KMS-11 (cell line): ENCODE measurements at regions not wholly inside any gene's neighbourhood (a gene's known extent, or its start where the extent isn't known, plus 50 kb on each side); places are given as distances from the start of the nearest gene placed in this dataset.

Experiments
- H2AFZ ChIP-seq: fragments of 200-600 bp; sonication (generic); 2 replicates; pipeline ENCODE4 v1.6.1; 2016; ENCODE audit warnings: antibody characterized with exemption, mixed run types, low read depth
- H3K27ac ChIP-seq: fragments of 200-600 bp; sonication (generic); 2 replicates; pipeline ENCODE4 v1.6.1; 2016; ENCODE audit warnings: mild to moderate bottlenecking, mixed run types
- H3K27me3 ChIP-seq: fragments of 200-600 bp; sonication (generic); 2 replicates; pipeline ENCODE4 v1.6.1; 2017; ENCODE audit warnings: mild to moderate bottlenecking, low read depth, mixed run types, moderate library complexity; ENCODE audit not compliant: insufficient read depth
- H3K36me3 ChIP-seq: fragments of 200-600 bp; sonication (generic); 2 replicates; pipeline ENCODE4 v1.6.1; 2017; ENCODE audit warnings: mild to moderate bottlenecking, mixed run types; ENCODE audit not compliant: insufficient read depth
- H3K4me1 ChIP-seq: fragments of 200-600 bp; sonication (generic); 2 replicates; pipeline ENCODE4 v1.6.1; 2016; ENCODE audit warnings: mild to moderate bottlenecking, low read depth, mixed run types; ENCODE audit not compliant: poor library complexity, severe bottlenecking
- H3K4me2 ChIP-seq: fragments of 200-600 bp; sonication (generic); 2 replicates; pipeline ENCODE4 v1.7.0; 2016; ENCODE audit warnings: mild to moderate bottlenecking, mixed run types
- H3K4me3 ChIP-seq: fragments of 200-600 bp; sonication (generic); IDR thresholded peaks from 2 replicates; pipeline ENCODE4 v1.6.1; 2017; ENCODE audit warnings: low read depth, low read length, mixed read lengths; ENCODE audit not compliant: insufficient read depth
- H3K79me2 ChIP-seq: fragments of 200-600 bp; sonication (generic); 2 replicates; pipeline ENCODE4 v1.6.1; 2016; ENCODE audit warnings: low read depth, mixed run types; ENCODE audit not compliant: insufficient read depth
- H3K9ac ChIP-seq: fragments of 200-600 bp; sonication (generic); 2 replicates; pipeline ENCODE4 v1.6.1; 2016; ENCODE audit warnings: mild to moderate bottlenecking, mixed run types
- H4K20me1 ChIP-seq: fragments of 200-600 bp; sonication (generic); 2 replicates; pipeline ENCODE4 v1.6.1; 2016; ENCODE audit warnings: mild to moderate bottlenecking, mixed run types; ENCODE audit not compliant: insufficient read depth
- TF ChIP-seq, protein P1 (sequence below): fragments of 200-600 bp; sonication (generic); conservative IDR thresholded peaks from 2 replicates; pipeline ENCODE4 v1.6.1; 2017; ENCODE audit warnings: low read depth, mild to moderate bottlenecking, antibody characterized with exemption, low read length, moderate library complexity, mixed read lengths

DNA sequence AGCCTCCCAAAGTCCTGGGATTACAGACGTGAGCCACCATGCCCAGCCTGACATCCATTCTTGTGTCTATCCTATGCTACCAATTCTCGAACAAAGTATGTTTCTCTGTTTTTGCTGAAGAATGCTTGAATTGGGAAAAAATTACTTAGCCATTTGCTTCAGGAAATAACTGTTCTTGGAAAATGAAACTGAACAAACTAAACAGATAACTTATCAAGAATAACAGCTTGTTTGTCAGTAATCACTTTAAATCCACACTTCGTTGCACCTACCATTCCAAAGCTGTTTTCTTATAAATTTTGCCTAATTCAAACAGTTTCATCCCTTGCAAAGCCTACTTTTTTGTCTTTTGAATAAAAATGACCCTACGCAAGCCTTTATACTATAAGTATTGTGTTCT is 672.9 kb downstream of the SUCLG1 start:
- Histone ChIP-seq H3K4me1 (no peaks in the 10 kb centered on the region), H2AFZ (no peak overlapping the region), H3K27me3 (no peaks in the 10 kb centered on the region), H3K4me3 (no peak overlapping the region), H3K4me2 (no peak overlapping the region), H3K27ac (no peak overlapping the region), H3K36me3 (no peaks in the 10 kb centered on the region), H3K9ac (no peak overlapping the region), H3K79me2 (no peaks in the 10 kb centered on the region), H4K20me1 (no peaks in the 10 kb centered on the region)
- TF ChIP-seq, protein P1, sequence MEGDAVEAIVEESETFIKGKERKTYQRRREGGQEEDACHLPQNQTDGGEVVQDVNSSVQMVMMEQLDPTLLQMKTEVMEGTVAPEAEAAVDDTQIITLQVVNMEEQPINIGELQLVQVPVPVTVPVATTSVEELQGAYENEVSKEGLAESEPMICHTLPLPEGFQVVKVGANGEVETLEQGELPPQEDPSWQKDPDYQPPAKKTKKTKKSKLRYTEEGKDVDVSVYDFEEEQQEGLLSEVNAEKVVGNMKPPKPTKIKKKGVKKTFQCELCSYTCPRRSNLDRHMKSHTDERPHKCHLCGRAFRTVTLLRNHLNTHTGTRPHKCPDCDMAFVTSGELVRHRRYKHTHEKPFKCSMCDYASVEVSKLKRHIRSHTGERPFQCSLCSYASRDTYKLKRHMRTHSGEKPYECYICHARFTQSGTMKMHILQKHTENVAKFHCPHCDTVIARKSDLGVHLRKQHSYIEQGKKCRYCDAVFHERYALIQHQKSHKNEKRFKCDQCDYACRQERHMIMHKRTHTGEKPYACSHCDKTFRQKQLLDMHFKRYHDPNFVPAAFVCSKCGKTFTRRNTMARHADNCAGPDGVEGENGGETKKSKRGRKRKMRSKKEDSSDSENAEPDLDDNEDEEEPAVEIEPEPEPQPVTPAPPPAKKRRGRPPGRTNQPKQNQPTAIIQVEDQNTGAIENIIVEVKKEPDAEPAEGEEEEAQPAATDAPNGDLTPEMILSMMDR: no peak

DNA sequence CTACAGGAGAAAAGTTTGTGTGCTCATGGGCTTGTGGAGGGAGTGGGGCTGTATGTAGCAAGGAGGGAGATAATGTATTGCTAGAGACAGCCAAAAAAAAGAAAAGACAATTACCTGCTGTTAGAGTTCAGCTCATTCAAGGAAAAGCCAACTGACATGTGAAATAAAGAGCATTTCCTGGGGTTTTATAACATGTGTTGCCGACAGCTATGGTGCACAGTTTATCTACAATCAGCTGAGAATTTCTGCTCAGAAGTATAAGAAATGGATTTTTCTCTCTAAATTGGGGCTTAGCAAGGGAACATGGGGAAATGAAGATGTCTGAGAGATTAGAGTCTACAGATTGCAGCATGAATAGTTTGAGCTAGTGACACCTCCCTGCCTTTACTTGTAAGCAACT is 674.1 kb downstream of the SUCLG1 start:
- H3K79me2 ChIP-seq: no peaks in the 10 kb centered on the region
- H3K4me1 ChIP-seq: no peaks in the 10 kb centered on the region
- no peaks in the 10 kb centered on the region for H3K27me3 ChIP-seq
- no peak overlapping the region for H3K4me2 ChIP-seq
- no peaks in the 10 kb centered on the region for H4K20me1 ChIP-seq
- TF ChIP-seq, protein P1: no peak
- no peak overlapping the region for H3K27ac ChIP-seq
- H3K4me3 ChIP-seq: no peak overlapping the region
- H3K9ac ChIP-seq: no peak overlapping the region
- no peak overlapping the region for H2AFZ ChIP-seq
- no peaks in the 10 kb centered on the region for H3K36me3 ChIP-seq

DNA sequence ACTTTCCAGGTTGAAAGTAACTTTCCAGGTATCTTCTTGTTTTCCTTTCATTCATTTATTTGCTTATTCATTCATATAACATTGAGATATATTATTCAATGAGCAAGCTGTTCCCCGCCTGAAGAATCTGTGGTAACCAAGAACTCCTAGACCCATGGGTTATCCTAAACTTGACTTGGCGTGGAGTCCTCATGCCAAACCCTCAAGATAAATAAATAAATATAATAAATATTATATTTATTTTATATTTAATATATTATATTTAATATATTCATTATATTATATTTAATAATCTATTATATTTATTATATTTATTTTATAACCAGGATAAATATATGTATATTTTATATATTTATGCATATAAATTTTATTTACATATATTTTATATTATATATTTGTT is 674.8 kb downstream of the SUCLG1 start:
- Histone ChIP-seq H3K27me3 (no peaks in the 10 kb centered on the region), H3K9ac (no peak overlapping the region), H4K20me1 (no peaks in the 10 kb centered on the region), H3K4me3 (no peak overlapping the region), H3K36me3 (no peaks in the 10 kb centered on the region), H3K79me2 (no peaks in the 10 kb centered on the region), H3K4me1 (no peaks in the 10 kb centered on the region), H2AFZ (no peak overlapping the region), H3K4me2 (no peak overlapping the region), H3K27ac (no peak overlapping the region)
- TF ChIP-seq, protein P1: no peak

DNA sequence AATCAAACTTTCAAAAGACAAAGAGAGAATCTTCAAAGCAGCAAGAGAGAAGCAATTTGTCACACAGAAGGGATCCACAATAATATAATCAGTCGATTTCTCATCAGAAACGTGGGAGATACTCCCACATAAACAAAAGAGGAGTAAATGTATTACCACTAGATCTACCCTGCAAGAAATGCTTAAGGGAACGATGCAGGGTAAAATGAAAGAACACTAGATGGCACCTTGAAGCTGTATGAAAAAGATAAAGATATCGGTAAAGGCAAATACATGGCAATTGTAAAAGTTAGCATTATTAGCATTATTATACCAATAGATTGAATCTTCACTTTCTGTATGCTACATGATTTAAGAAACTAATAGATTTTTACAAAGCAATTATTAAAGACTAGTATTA is 677.0 kb downstream of the SUCLG1 start:
- no peak overlapping the region for H3K4me3 ChIP-seq
- TF ChIP-seq, protein P1: no peak
- no peak overlapping the region for H3K9ac ChIP-seq
- H4K20me1 ChIP-seq: no peaks in the 10 kb centered on the region
- H3K79me2 ChIP-seq: no peaks in the 10 kb centered on the region
- no peaks in the 10 kb centered on the region for H3K36me3 ChIP-seq
- no peaks in the 10 kb centered on the region for H3K4me1 ChIP-seq
- no peak overlapping the region for H3K27ac ChIP-seq
- no peak overlapping the region for H3K4me2 ChIP-seq
- no peak overlapping the region for H2AFZ ChIP-seq
- no peaks in the 10 kb centered on the region for H3K27me3 ChIP-seq
